ENCODE measurements at regions not wholly inside any gene's neighbourhood (a gene's known extent, or its start where the extent isn't known, plus 50 kb on each side); places are given as distances from the start of the nearest gene placed in this dataset.

- no peak overlapping the region for H2BK5ac ChIP-seq (ENCODE audit: low read depth, low read length, poor library complexity, severe bottlenecking)
- H3K27ac ChIP-seq (ENCODE audit: low read length, poor library complexity, severe bottlenecking) = no peak overlapping the region
- H3K18ac ChIP-seq (ENCODE audit: low read depth in 1 of 2, low read length in 2 of 2) = no peak overlapping the region
- no peaks in the 10 kb centered on the region for H3K9me3 ChIP-seq (ENCODE audit: control insufficient read depth, low read length)
- no peak overlapping the region for H3K14ac ChIP-seq (ENCODE audit: low read length in 2 of 2)
- H3K27me3 ChIP-seq (ENCODE audit: control insufficient read depth in 1 of 2, insufficient read depth in 1 of 2, low read length in 2 of 2) = no peaks in the 10 kb centered on the region
- no peak overlapping the region for H2BK120ac ChIP-seq (ENCODE audit: low read depth, low read length)
- H4K8ac ChIP-seq (ENCODE audit: low read length) = no peak overlapping the region
- H3K4me3 ChIP-seq (ENCODE audit: insufficient read depth in 1 of 2, low read depth in 1 of 2, low read length in 2 of 2) = no peak overlapping the region
- DNase-seq = no peak
- H2AFZ ChIP-seq (ENCODE audit: low read depth, low read length) = no peak overlapping the region
- no peaks in the 10 kb centered on the region for H3K36me3 ChIP-seq (ENCODE audit: control insufficient read depth in 1 of 2, insufficient read depth in 2 of 2, low read depth in 1 of 2, low read length in 2 of 2)
- H3K23ac ChIP-seq (ENCODE audit: low read length in 2 of 2) = no peak overlapping the region
- H2BK15ac ChIP-seq (ENCODE audit: low read depth, poor library complexity, severe bottlenecking) = no peak overlapping the region
- H3K79me1 ChIP-seq (replicated peaks; ENCODE audit: low read length, poor library complexity, severe bottlenecking) = no peaks in the 10 kb centered on the region
- H2BK12ac ChIP-seq (ENCODE audit: low read length in 2 of 2) = no peak overlapping the region
- H3K9ac ChIP-seq (ENCODE audit: low read length) = no peak overlapping the region
- H2AK5ac ChIP-seq (ENCODE audit: low read length, severe bottlenecking) = no peak overlapping the region
- H3K4ac ChIP-seq (ENCODE audit: low read depth in 1 of 2, low read length in 2 of 2) = no peak overlapping the region
- H4K91ac ChIP-seq (ENCODE audit: low read length) = no peak overlapping the region
- H3K4me1 ChIP-seq (ENCODE audit: control insufficient read depth, insufficient read depth, low read depth, low read length) = no peaks in the 10 kb centered on the region
- WGBS = no CpG with 5 or more reads among the region's 2 CpGs
- H3K4me2 ChIP-seq (ENCODE audit: low read length, poor library complexity, severe bottlenecking) = no peak overlapping the region
These were observed 352.5 kb downstream of the HDGFL1 start for GRCh38 chr6:22921828-22922227.

GRCh38 chr6:22925304-22925835 is 356.0 kb downstream of the HDGFL1 start:
- no peaks in the 10 kb centered on the region for H3K27me3 ChIP-seq (ENCODE audit: control insufficient read depth in 1 of 2, insufficient read depth in 1 of 2, low read length in 2 of 2)
- no peak for DNase-seq
- no peak overlapping the region for H3K23ac ChIP-seq (ENCODE audit: low read length in 2 of 2)
- no peak overlapping the region for H3K27ac ChIP-seq (ENCODE audit: low read length, poor library complexity, severe bottlenecking)
- H3K14ac ChIP-seq (ENCODE audit: low read length in 2 of 2) = no peak overlapping the region
- H3K18ac ChIP-seq (ENCODE audit: low read depth in 1 of 2, low read length in 2 of 2) = no peak overlapping the region
- no peak overlapping the region for H3K9ac ChIP-seq (ENCODE audit: low read length)
- H2BK5ac ChIP-seq (ENCODE audit: low read depth, low read length, poor library complexity, severe bottlenecking) = no peak overlapping the region
- H2BK15ac ChIP-seq (ENCODE audit: low read depth, poor library complexity, severe bottlenecking) = no peak overlapping the region
- no peaks in the 10 kb centered on the region for H3K79me1 ChIP-seq (replicated peaks; ENCODE audit: low read length, poor library complexity, severe bottlenecking)
- no peak overlapping the region for H2BK120ac ChIP-seq (ENCODE audit: low read depth, low read length)
- H3K36me3 ChIP-seq (ENCODE audit: control insufficient read depth in 1 of 2, insufficient read depth in 2 of 2, low read depth in 1 of 2, low read length in 2 of 2) = no peaks in the 10 kb centered on the region
- H4K8ac ChIP-seq (ENCODE audit: low read length) = no peak overlapping the region
- H3K4me3 ChIP-seq (ENCODE audit: insufficient read depth in 1 of 2, low read depth in 1 of 2, low read length in 2 of 2) = no peak overlapping the region
- no peaks in the 10 kb centered on the region for H3K4me1 ChIP-seq (ENCODE audit: control insufficient read depth, insufficient read depth, low read depth, low read length)
- WGBS = no CpG with 5 or more reads among the region's 2 CpGs
- H4K91ac ChIP-seq (ENCODE audit: low read length) = no peak overlapping the region
- H2AK5ac ChIP-seq (ENCODE audit: low read length, severe bottlenecking) = no peak overlapping the region
- H3K4ac ChIP-seq (ENCODE audit: low read depth in 1 of 2, low read length in 2 of 2) = no peak overlapping the region
- no peak overlapping the region for H2AFZ ChIP-seq (ENCODE audit: low read depth, low read length)
- no peaks in the 10 kb centered on the region for H3K9me3 ChIP-seq (ENCODE audit: control insufficient read depth, low read length)
- H3K4me2 ChIP-seq (ENCODE audit: low read length, poor library complexity, severe bottlenecking) = no peak overlapping the region
- H2BK12ac ChIP-seq (ENCODE audit: low read length in 2 of 2) = no peak overlapping the region

GRCh38 chr6:22925920-22926789 is 356.8 kb downstream of the HDGFL1 start:
- 48% methylated on average over 3 of the region's 4 CpGs for WGBS
- Histone ChIP-seq H3K79me1 (replicated peaks; ENCODE audit: low read length, poor library complexity, severe bottlenecking) (no peaks in the 10 kb centered on the region), H3K9me3 (ENCODE audit: control insufficient read depth, low read length) (no peaks in the 10 kb centered on the region), H3K14ac (ENCODE audit: low read length in 2 of 2) (no peak overlapping the region), H3K23ac (ENCODE audit: low read length in 2 of 2) (no peak overlapping the region), H2BK120ac (ENCODE audit: low read depth, low read length) (no peak overlapping the region), H3K4me1 (ENCODE audit: control insufficient read depth, insufficient read depth, low read depth, low read length) (no peaks in the 10 kb centered on the region), H2BK12ac (ENCODE audit: low read length in 2 of 2) (no peak overlapping the region), H2BK15ac (ENCODE audit: low read depth, poor library complexity, severe bottlenecking) (no peak overlapping the region), H3K4ac (ENCODE audit: low read depth in 1 of 2, low read length in 2 of 2) (no peak overlapping the region), H4K91ac (ENCODE audit: low read length) (no peak overlapping the region), H2AFZ (ENCODE audit: low read depth, low read length) (no peak overlapping the region), H3K18ac (ENCODE audit: low read depth in 1 of 2, low read length in 2 of 2) (no peak overlapping the region), H3K27ac (ENCODE audit: low read length, poor library complexity, severe bottlenecking) (no peak overlapping the region), H3K4me3 (ENCODE audit: insufficient read depth in 1 of 2, low read depth in 1 of 2, low read length in 2 of 2) (no peak overlapping the region), H2AK5ac (ENCODE audit: low read length, severe bottlenecking) (no peak overlapping the region), H3K36me3 (ENCODE audit: control insufficient read depth in 1 of 2, insufficient read depth in 2 of 2, low read depth in 1 of 2, low read length in 2 of 2) (no peaks in the 10 kb centered on the region), H3K27me3 (ENCODE audit: control insufficient read depth in 1 of 2, insufficient read depth in 1 of 2, low read length in 2 of 2) (no peaks in the 10 kb centered on the region), H2BK5ac (ENCODE audit: low read depth, low read length, poor library complexity, severe bottlenecking) (no peak overlapping the region), H3K9ac (ENCODE audit: low read length) (no peak overlapping the region), H3K4me2 (ENCODE audit: low read length, poor library complexity, severe bottlenecking) (no peak overlapping the region), H4K8ac (ENCODE audit: low read length) (no peak overlapping the region)
- no peak for DNase-seq

DNA sequence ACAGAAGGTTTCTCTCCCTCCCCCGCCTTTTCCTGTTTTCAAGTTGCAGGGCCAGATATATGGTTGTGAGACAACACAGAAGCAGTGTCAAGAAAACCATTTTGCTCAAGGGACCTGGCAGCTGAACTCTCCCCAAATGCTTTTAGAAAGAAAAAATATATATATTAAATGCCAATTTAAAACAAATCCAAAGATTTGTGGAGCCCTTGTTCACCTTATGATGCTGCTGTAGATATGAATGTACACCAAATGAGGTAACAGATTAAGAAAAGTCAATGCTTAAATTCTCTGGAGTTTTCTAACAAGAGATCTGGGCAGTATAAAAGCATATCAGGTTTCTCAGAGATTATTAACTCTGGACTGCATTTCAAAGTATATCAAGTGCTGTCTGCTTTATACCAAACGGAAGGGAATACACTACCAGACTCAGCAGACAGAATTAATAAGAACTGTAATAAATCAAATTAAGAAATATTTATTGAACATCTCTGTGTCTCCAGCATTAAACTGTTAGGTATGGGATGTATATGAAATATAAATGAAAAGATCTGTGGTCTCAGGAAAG is 357.5 kb downstream of the HDGFL1 start:
- H2BK120ac ChIP-seq (ENCODE audit: low read depth, low read length) = no peak overlapping the region
- no peak overlapping the region for H2BK15ac ChIP-seq (ENCODE audit: low read depth, poor library complexity, severe bottlenecking)
- H2AFZ ChIP-seq (ENCODE audit: low read depth, low read length) = no peak overlapping the region
- H2AK5ac ChIP-seq (ENCODE audit: low read length, severe bottlenecking) = no peak overlapping the region
- no peak overlapping the region for H3K23ac ChIP-seq (ENCODE audit: low read length in 2 of 2)
- no peaks in the 10 kb centered on the region for H3K27me3 ChIP-seq (ENCODE audit: control insufficient read depth in 1 of 2, insufficient read depth in 1 of 2, low read length in 2 of 2)
- 73% methylated on average over 1 of the region's 2 CpGs for WGBS
- H3K18ac ChIP-seq (ENCODE audit: low read depth in 1 of 2, low read length in 2 of 2) = no peak overlapping the region
- DNase-seq = peak; percentile 26
- no peak overlapping the region for H4K91ac ChIP-seq (ENCODE audit: low read length)
- H3K4ac ChIP-seq (ENCODE audit: low read depth in 1 of 2, low read length in 2 of 2) = no peak overlapping the region
- no peaks in the 10 kb centered on the region for H3K4me1 ChIP-seq (ENCODE audit: control insufficient read depth, insufficient read depth, low read depth, low read length)
- H3K14ac ChIP-seq (ENCODE audit: low read length in 2 of 2) = no peak overlapping the region
- H3K4me2 ChIP-seq (ENCODE audit: low read length, poor library complexity, severe bottlenecking) = no peak overlapping the region
- H3K9ac ChIP-seq (ENCODE audit: low read length) = no peak overlapping the region
- H2BK12ac ChIP-seq (ENCODE audit: low read length in 2 of 2) = no peak overlapping the region
- H3K9me3 ChIP-seq (ENCODE audit: control insufficient read depth, low read length) = no peaks in the 10 kb centered on the region
- no peak overlapping the region for H2BK5ac ChIP-seq (ENCODE audit: low read depth, low read length, poor library complexity, severe bottlenecking)
- H4K8ac ChIP-seq (ENCODE audit: low read length) = no peak overlapping the region
- no peak overlapping the region for H3K4me3 ChIP-seq (ENCODE audit: insufficient read depth in 1 of 2, low read depth in 1 of 2, low read length in 2 of 2)
- H3K36me3 ChIP-seq (ENCODE audit: control insufficient read depth in 1 of 2, insufficient read depth in 2 of 2, low read depth in 1 of 2, low read length in 2 of 2) = no peaks in the 10 kb centered on the region
- no peaks in the 10 kb centered on the region for H3K79me1 ChIP-seq (replicated peaks; ENCODE audit: low read length, poor library complexity, severe bottlenecking)
- H3K27ac ChIP-seq (ENCODE audit: low read length, poor library complexity, severe bottlenecking) = no peak overlapping the region
